Coronary artery (tissue), 2 donors: ENCODE measurements at regions not wholly inside any gene's neighbourhood (a gene's known extent, or its start where the extent isn't known, plus 50 kb on each side); places are given as distances from the start of the nearest gene placed in this dataset.

Experiments
- DNase-seq: peaks from one replicate; pipeline ENCODE4 v3.0.0-alpha.2; 2017; ENCODE audit warnings: low spot score
- H3K27ac ChIP-seq, 2 donors: fragments of 200-600 bp; sonication (generic); one replicate each; pipeline ENCODE4 v1.5.1; 2016 to 2019
- H3K4me3 ChIP-seq: fragments of 200-600 bp; sonication (generic); 2 replicates; pipeline ENCODE4 v1.5.1; 2016; ENCODE audit warnings: mild to moderate bottlenecking, moderate library complexity
- TF ChIP-seq, protein P1 (sequence below): fragments of 200-600 bp; sonication (generic); IDR thresholded peaks from one replicate; pipeline ENCODE4 v1.5.1; 2019; ENCODE audit warnings: antibody characterized with exemption

DNA sequence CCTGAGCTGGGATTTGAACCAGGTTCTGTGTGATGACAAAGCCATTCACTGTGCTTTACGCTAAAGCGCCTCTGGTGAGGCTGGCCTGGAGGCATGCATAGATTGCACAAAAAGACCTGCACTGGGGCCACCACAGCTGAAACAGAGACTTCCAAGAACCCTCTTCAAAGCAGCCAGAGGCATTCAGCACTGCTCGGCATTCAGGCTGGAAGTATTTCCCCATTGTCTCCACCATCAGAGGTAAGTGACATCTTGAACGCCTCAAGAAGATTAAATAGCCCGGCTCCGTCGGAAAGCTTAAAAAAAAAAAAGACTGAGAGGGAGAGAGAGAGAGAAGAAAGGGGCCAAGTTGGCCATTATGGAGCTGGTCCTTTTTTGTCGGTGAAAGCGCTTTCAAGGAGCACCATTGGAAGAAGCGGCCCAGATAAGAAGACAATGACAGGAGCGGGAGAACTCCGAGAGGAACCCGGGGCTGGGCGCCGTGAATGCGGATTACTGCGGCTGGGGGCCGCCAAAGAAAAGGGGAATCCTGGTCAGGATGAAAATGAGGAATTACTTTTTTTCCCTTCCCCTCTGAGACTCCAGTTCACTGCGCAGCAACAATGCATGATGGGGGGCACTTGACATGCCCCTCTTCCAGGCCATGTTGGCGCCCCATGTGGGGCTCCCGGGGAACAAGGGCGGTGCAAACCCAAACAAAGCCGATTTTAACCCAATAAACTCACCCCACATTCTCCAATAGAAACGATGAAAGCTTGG is 228.3 kb downstream of the MYCN start:
- Histone ChIP-seq H3K4me3 (no peak overlapping the region), H3K27ac (no peak overlapping the region)
- DNase-seq, result no peak
- TF ChIP-seq, protein P1, sequence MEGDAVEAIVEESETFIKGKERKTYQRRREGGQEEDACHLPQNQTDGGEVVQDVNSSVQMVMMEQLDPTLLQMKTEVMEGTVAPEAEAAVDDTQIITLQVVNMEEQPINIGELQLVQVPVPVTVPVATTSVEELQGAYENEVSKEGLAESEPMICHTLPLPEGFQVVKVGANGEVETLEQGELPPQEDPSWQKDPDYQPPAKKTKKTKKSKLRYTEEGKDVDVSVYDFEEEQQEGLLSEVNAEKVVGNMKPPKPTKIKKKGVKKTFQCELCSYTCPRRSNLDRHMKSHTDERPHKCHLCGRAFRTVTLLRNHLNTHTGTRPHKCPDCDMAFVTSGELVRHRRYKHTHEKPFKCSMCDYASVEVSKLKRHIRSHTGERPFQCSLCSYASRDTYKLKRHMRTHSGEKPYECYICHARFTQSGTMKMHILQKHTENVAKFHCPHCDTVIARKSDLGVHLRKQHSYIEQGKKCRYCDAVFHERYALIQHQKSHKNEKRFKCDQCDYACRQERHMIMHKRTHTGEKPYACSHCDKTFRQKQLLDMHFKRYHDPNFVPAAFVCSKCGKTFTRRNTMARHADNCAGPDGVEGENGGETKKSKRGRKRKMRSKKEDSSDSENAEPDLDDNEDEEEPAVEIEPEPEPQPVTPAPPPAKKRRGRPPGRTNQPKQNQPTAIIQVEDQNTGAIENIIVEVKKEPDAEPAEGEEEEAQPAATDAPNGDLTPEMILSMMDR, result no peak

DNA sequence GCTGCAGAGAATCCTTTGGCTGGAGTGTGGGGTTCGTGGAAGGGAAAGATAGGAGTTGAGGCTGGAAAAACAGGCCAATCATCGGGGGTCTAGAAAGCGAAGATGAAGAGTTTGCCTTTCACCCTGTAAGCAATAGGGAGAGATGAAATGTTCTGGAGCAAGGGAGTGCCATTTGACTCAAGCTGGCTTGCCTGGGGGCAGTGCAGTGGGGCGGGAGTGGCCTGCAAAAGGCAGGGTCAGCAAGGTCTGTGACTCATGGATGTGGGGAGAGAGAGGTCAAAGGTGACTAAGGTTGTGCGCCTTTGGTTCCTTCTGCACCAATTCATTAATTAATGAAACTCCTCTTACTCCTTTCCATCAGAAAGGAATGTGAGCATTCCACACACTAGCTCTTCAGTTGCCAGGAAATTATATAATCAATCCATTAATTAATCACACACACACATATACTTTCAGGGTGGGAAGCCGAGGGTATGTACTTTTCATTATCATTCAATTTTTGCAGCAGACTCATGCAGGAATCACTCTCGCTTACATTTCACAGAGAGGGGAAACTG is 227.6 kb downstream of the MYCN start:
- TF ChIP-seq, protein P1, result no peak
- no peak overlapping the region for H3K4me3 ChIP-seq
- no peak overlapping the region for H3K27ac ChIP-seq
- no peak for DNase-seq

- DNase-seq, result peak; percentile 58
- H3K4me3 ChIP-seq, result no peak overlapping the region
- TF ChIP-seq, protein P1, result no peak
- no peak overlapping the region for H3K27ac ChIP-seq
Measured at GRCh38 chr2:16167451-16167861, 227.1 kb downstream of the MYCN start.

DNA sequence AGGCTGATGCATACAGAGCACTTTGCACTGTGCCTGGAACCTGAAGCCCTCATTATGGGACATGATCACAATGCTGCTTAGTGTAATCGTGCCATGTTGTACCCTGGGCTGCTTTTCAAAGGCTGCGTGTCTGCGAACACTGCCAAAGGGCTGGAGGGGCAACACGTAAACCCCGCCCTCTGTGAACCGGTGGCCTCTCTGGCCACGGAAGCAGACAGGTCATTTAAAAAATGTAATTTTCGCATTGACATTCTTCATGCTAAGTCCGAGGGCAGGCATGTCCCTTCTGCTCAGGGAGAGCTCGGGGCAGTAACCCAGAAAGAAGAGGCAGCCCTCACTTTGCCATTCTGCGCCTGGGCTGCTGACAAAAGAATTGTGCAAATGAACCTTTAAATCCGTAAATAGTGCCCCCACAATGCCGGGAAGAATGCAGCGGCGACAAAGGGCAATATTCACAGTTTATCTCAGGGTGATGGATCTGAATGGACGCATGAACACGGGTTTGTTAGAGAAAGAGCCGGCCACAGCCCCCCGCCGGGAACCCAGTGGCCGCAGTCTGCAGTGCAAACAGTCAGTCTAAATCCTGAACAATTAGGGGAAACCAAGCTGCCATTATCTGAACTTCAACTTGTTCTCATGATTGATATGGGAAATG is 226.1 kb downstream of the MYCN start:
- peak; percentile 19 for DNase-seq
- TF ChIP-seq, protein P1, result no peak
- no peak overlapping the region for H3K4me3 ChIP-seq

GRCh38 chr2:16165518-16166326 is 225.4 kb downstream of the MYCN start:
- TF ChIP-seq, protein P1, result no peak
- H3K4me3 ChIP-seq, result no peak overlapping the region
- H3K27ac ChIP-seq, result no peak overlapping the region
- DNase-seq, result peak; percentile 12

More for the DNA sequence above, 226.1 kb downstream of the MYCN start:
- no peak overlapping the region for H3K27ac ChIP-seq

- H3K4me3 ChIP-seq, result no peak overlapping the region
- no peak for DNase-seq
- no peak overlapping the region for H3K27ac ChIP-seq
- TF ChIP-seq, protein P1, result no peak
Measured at GRCh38 chr2:16162491-16163040, 222.2 kb downstream of the MYCN start.
